Activated naive CD4-positive, alpha-beta T cell treated with anti-CD3 and anti-CD28 coated beads for 36 hours (primary cell): ENCODE measurements at regions not wholly inside any gene's neighbourhood (a gene's known extent, or its start where the extent isn't known, plus 50 kb on each side); places are given as distances from the start of the nearest gene placed in this dataset.

Experiments used
- CTCF ChIA-PET: fragments of 350-600 bp; sonication (Branson Sonifier 250); formaldehyde crosslinking; loops from one replicate; lab custom pipeline; 2021; ENCODE audit warnings: antibody characterized with exemption; lab: Charles Lee
- DNase-seq: peaks from one replicate; pipeline ENCODE4 v3.0.0-alpha.2; 2020
- H3K27ac Mint-ChIP-seq: one replicate; pipeline ENCODE4 v1.8.0; 2021; ENCODE audit warnings: mild to moderate bottlenecking, mixed read lengths
- H3K27me3 Mint-ChIP-seq: one replicate; pipeline ENCODE4 v1.8.0; 2021; ENCODE audit warnings: low read depth, mixed read lengths
- H3K36me3 Mint-ChIP-seq: one replicate; pipeline ENCODE4 v1.8.0; 2021; ENCODE audit warnings: low read depth, mixed read lengths
- H3K4me1 Mint-ChIP-seq: one replicate; pipeline ENCODE4 v1.8.0; 2021; ENCODE audit warnings: low read depth, mixed read lengths
- H3K4me3 Mint-ChIP-seq: one replicate; pipeline ENCODE4 v1.8.0; 2021; ENCODE audit warnings: mild to moderate bottlenecking, moderate library complexity, mixed read lengths
- H3K9me3 Mint-ChIP-seq: one replicate; pipeline ENCODE4 v1.8.0; 2021; ENCODE audit warnings: mixed read lengths
- intact Hi-C: fragments of 100-400 bp; cut with micrococcal nuclease; formaldehyde crosslinking; loops from one replicate; pipeline ENCODE4 v1.15.1; 2023

DNA sequence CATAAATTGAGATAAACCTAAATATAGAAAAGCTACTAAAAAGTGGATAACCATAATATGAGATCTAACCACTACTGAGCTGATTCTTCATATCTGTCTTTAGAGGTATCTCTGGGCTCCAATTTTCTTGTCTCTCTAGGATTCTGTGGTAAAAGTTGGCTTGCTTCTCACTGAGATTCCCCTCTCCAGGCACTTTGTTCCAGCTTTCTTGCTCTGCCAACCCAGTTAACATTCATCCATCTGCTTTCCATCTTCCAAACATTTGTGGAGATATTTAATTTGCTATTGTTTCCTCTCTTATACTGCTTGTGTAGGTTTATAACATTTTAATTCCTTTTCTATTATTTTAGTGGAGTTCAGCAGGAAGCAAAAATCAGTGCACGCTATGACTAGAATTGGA is 97.6 kb upstream of the LMCD1 start:
- Mint-ChIP-seq H3K9me3 (peaks cover 10% of the 10 kb centered on the region), H3K4me3 (no peak overlapping the region), H3K36me3 (no peaks in the 10 kb centered on the region), H3K27ac (no peak overlapping the region), H3K27me3 (no peaks in the 10 kb centered on the region), H3K4me1 (no peaks in the 10 kb centered on the region)
- CTCF ChIA-PET = interaction anchor here (2.9 kb wide), 1 partner anchor 12 kb away, joined by 14 read pairs; no protein-coding TSS in a partner anchor
- DNase-seq = no peak
- intact Hi-C loops = no loop called here

- intact Hi-C loops = no loop called here
- H3K27ac Mint-ChIP-seq = no peak overlapping the region
- CTCF ChIA-PET = interaction anchor here (0.6 to 2.9 kb wide), 2 partner anchors 11 to 165 kb away, joined by 3 to 14 read pairs; no protein-coding TSS in a partner anchor
- H3K4me3 Mint-ChIP-seq = no peak overlapping the region
- H3K9me3 Mint-ChIP-seq = peaks cover 10% of the 10 kb centered on the region
- H3K4me1 Mint-ChIP-seq = no peaks in the 10 kb centered on the region
- H3K36me3 Mint-ChIP-seq = no peaks in the 10 kb centered on the region
- H3K27me3 Mint-ChIP-seq = no peaks in the 10 kb centered on the region
- DNase-seq = no peak
Measured at GRCh38 chr3:8405144-8405543, 96.5 kb upstream of the LMCD1 start.

- intact Hi-C loops = no loop called here
- H3K4me3 Mint-ChIP-seq = no peak overlapping the region
- H3K27me3 Mint-ChIP-seq = no peaks in the 10 kb centered on the region
- H3K4me1 Mint-ChIP-seq = no peaks in the 10 kb centered on the region
- DNase-seq = no peak
- CTCF ChIA-PET = interaction anchor here (1.2 kb wide), 1 partner anchor 12 kb away, joined by 3 read pairs; no protein-coding TSS in a partner anchor
- no peak overlapping the region for H3K27ac Mint-ChIP-seq
- peaks cover 10% of the 10 kb centered on the region for H3K9me3 Mint-ChIP-seq
- no peaks in the 10 kb centered on the region for H3K36me3 Mint-ChIP-seq
Measured at GRCh38 chr3:8406479-8406878, 95.1 kb upstream of the LMCD1 start.

DNA sequence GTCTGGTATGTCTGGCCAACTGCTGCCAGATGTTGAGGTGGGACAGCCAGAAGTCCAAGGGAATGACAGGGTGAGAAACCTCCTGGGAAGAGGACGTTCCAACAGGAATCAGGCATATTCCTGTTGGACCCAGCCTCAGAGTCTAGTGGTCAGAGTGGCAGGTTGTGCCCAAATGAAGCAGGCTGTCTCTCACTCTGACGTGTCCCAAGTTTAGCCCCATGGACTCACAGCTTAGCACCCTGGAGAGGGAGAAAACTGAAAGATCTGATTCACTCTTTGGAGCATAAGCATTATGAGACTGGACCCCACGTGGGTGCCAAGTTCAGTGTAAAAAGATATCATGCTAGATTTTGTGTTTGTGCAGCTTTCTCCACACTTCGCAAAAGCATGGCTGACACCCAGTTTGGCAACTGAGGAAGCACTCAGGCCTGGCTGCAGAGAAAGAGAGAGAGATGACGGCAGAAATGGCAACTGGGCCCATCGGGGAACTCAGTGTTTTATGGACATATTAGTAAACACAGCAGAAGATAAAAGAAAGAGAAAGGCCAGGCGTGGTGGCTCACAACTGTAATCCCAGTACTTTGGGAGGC is 88.2 kb upstream of the LMCD1 start:
- no peak for DNase-seq

DNA sequence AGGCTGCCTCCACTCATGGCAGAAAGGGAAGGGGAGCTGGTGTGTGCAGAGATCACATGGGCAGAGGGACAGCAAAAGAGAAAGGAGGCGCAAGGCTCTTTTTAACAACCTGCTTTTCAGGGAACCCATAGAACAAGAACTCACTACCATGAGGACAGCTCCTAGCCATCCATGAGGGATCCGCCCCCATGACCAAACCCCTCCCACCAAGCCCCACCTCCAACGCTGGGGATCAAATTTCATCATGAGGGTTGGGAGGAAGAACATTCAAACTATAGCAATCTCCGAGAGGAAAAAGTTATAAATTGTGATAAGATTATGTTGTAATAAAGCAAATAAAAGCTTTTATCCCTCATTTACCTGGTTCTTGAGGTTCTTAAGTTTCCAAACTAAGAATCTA is 84.7 kb upstream of the LMCD1 start:
- CTCF ChIA-PET = interaction anchor here (0.5 to 3.7 kb wide), 17 partner anchors 8 to 825 kb away, joined by 3 to 31 read pairs (median 3); no protein-coding TSS in a partner anchor
- intact Hi-C loops = loop anchor here (1.0 to 10.0 kb wide), 3 partner anchors 93 to 306 kb away; no protein-coding TSS in a partner anchor
- Mint-ChIP-seq H3K27ac (no peak overlapping the region), H3K27me3 (no peaks in the 10 kb centered on the region), H3K9me3 (no peaks in the 10 kb centered on the region), H3K4me1 (peaks cover 4% of the 10 kb centered on the region), H3K4me3 (no peak overlapping the region), H3K36me3 (no peaks in the 10 kb centered on the region)
- DNase-seq = peak; percentile 9

More for the DNA sequence above, 88.2 kb upstream of the LMCD1 start:
- CTCF ChIA-PET = interaction anchor here (0.6 kb wide), 1 partner anchor 126 kb away, joined by 6 read pairs; no protein-coding TSS in a partner anchor
- intact Hi-C loops = loop anchor here (10.0 kb wide), 1 partner anchor 179 kb away; no protein-coding TSS in a partner anchor
- Mint-ChIP-seq H3K4me3 (no peak overlapping the region), H3K36me3 (no peaks in the 10 kb centered on the region), H3K4me1 (peaks cover 4% of the 10 kb centered on the region), H3K27ac (no peak overlapping the region), H3K9me3 (no peaks in the 10 kb centered on the region), H3K27me3 (no peaks in the 10 kb centered on the region)

GRCh38 chr3:8420612-8421011 is 81.0 kb upstream of the LMCD1 start:
- CTCF ChIA-PET = interaction anchor here (0.5 kb wide), 1 partner anchor 651 kb away, joined by 3 read pairs; no protein-coding TSS in a partner anchor
- intact Hi-C loops = no loop called here
- Mint-ChIP-seq H3K27ac (no peak overlapping the region), H3K27me3 (no peaks in the 10 kb centered on the region), H3K36me3 (no peaks in the 10 kb centered on the region), H3K4me1 (peaks cover 4% of the 10 kb centered on the region), H3K9me3 (peaks cover 3% of the 10 kb centered on the region), H3K4me3 (no peak overlapping the region)
- DNase-seq = no peak

GRCh38 chr3:8421267-8421666 is 80.4 kb upstream of the LMCD1 start:
- Mint-ChIP-seq H3K4me1 (peaks cover 4% of the 10 kb centered on the region), H3K9me3 (peaks cover 3% of the 10 kb centered on the region), H3K27me3 (no peaks in the 10 kb centered on the region), H3K27ac (no peak overlapping the region), H3K4me3 (no peak overlapping the region), H3K36me3 (no peaks in the 10 kb centered on the region)
- peak; percentile 6 for DNase-seq
- intact Hi-C loops = no loop called here
- CTCF ChIA-PET = no interaction called here

DNA sequence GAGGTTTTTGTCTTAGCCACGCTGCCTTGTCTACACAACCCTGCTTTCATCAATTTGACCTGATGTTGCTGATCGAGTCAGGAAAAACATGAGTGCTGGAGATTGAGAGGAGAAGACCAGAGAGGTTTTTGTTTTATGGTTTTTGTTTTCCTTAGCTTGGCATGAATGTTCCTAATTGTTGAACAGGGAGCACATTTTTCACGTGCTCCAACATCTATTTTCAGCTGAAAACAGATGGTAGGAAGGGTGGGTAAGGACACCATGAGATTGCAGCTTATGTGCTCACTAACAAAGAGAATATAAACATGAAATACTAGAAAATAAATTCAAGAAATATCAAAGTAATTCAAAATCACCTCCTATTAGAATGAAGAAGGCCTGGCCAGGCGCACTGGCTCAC is 79.9 kb upstream of the LMCD1 start:
- Mint-ChIP-seq H3K27me3 (no peaks in the 10 kb centered on the region), H3K4me3 (no peak overlapping the region), H3K27ac (no peak overlapping the region), H3K4me1 (peaks cover 4% of the 10 kb centered on the region), H3K9me3 (peaks cover 3% of the 10 kb centered on the region), H3K36me3 (no peaks in the 10 kb centered on the region)
- DNase-seq = no peak
- intact Hi-C loops = no loop called here
- CTCF ChIA-PET = no interaction called here

DNA sequence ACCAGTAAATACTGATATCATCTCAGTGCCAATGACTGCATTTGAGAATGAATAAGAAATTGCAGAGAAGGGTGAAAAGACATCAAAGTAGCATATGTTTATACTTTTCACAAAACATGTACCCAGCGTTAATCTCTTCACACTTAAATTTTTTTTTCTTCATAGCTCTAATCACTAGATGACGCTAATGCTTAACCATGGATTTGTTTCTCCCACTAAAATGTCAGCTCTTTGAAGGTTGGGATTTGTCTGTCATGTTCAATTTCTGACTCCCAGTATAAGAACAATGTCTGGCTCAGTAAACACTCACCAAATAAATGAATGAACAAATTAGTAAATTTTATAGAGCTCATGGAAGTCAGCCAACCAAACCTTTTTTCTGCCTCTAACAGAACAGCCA is 78.3 kb upstream of the LMCD1 start:
- Mint-ChIP-seq H3K9me3 (peaks cover 3% of the 10 kb centered on the region), H3K36me3 (no peaks in the 10 kb centered on the region), H3K4me3 (no peak overlapping the region), H3K27me3 (no peaks in the 10 kb centered on the region), H3K27ac (no peak overlapping the region), H3K4me1 (no peaks in the 10 kb centered on the region)
- no peak for DNase-seq
- CTCF ChIA-PET = interaction anchor here (0.7 to 1.6 kb wide), 3 partner anchors 8 to 99 kb away, joined by 3 to 4 read pairs (median 4); no protein-coding TSS in a partner anchor
- intact Hi-C loops = no loop called here

DNA sequence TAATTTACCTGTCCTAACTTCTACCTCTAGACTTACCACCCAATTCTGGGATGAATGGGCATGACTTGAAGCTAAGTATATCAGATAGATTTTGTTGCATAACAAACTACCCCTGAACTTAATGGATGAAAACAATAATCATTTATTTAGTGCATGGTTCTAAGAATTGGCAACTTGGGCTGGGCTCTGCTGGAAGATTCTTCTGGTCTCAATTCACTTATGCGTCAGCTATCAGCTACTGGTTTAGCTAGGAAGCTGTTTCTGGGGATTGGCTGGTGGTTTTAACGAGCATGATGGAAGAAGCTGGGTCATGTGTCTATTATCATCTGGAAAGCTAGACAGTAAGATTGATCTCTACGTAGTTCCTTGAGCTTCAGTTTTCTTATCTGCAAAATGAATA is 77.3 kb upstream of the LMCD1 start:
- Mint-ChIP-seq H3K36me3 (no peaks in the 10 kb centered on the region), H3K27ac (no peak overlapping the region), H3K27me3 (no peaks in the 10 kb centered on the region), H3K4me3 (no peak overlapping the region), H3K9me3 (peaks cover 3% of the 10 kb centered on the region), H3K4me1 (no peaks in the 10 kb centered on the region)
- intact Hi-C loops = no loop called here
- CTCF ChIA-PET = interaction anchor here (1.5 kb wide), 1 partner anchor 9 kb away, joined by 4 read pairs; no protein-coding TSS in a partner anchor
- DNase-seq = no peak

- intact Hi-C loops = no loop called here
- Mint-ChIP-seq H3K9me3 (peaks cover 5% of the 10 kb centered on the region), H3K4me1 (no peaks in the 10 kb centered on the region), H3K36me3 (no peaks in the 10 kb centered on the region), H3K4me3 (no peak overlapping the region), H3K27ac (no peak overlapping the region), H3K27me3 (peaks cover 3% of the 10 kb centered on the region)
- no peak for DNase-seq
- CTCF ChIA-PET = no interaction called here
Measured at GRCh38 chr3:8436661-8437287, 64.8 kb upstream of the LMCD1 start.

GRCh38 chr3:8438507-8439079 is 63.0 kb upstream of the LMCD1 start:
- Mint-ChIP-seq H3K27me3 (peaks cover 3% of the 10 kb centered on the region), H3K36me3 (no peaks in the 10 kb centered on the region), H3K27ac (no peak overlapping the region), H3K9me3 (peaks cover 5% of the 10 kb centered on the region), H3K4me1 (no peaks in the 10 kb centered on the region), H3K4me3 (no peak overlapping the region)
- DNase-seq = no peak
- intact Hi-C loops = no loop called here
- CTCF ChIA-PET = no interaction called here
